Progenitor cell of endocrine pancreas (in vitro differentiated cells): ENCODE measurements at regions not wholly inside any gene's neighbourhood (a gene's known extent, or its start where the extent isn't known, plus 50 kb on each side); places are given as distances from the start of the nearest gene placed in this dataset.
A peak's percentile ranks its signal among the peaks of the same experiment; 100 is the strongest.

ENCODE experiments used
- DNase-seq: peaks from one replicate; pipeline ENCODE4 v3.0.0; 2021; ENCODE audit warnings: low spot score; ENCODE audit not compliant: unreplicated experiment
- H3K27ac Mint-ChIP-seq: 2 replicates; pipeline ENCODE4 v1.8.0; 2021; ENCODE audit warnings: mild to moderate bottlenecking, moderate library complexity, mixed read lengths
- H3K27me3 Mint-ChIP-seq: 2 replicates; pipeline ENCODE4 v1.8.0; 2021; ENCODE audit warnings: mixed read lengths
- H3K36me3 Mint-ChIP-seq: 2 replicates; pipeline ENCODE4 v1.8.0; 2022; ENCODE audit warnings: mixed read lengths; ENCODE audit not compliant: insufficient read depth
- H3K4me1 Mint-ChIP-seq: 2 replicates; pipeline ENCODE4 v1.8.0; 2021; ENCODE audit warnings: low read depth, mixed read lengths
- H3K4me3 Mint-ChIP-seq: 2 replicates; pipeline ENCODE4 v1.8.0; 2021; ENCODE audit warnings: low read depth, mild to moderate bottlenecking, moderate library complexity, mixed read lengths
- H3K9me3 Mint-ChIP-seq: 2 replicates; pipeline ENCODE4 v1.8.0; 2021; ENCODE audit warnings: low read depth, mixed read lengths
- TF ChIP-seq, protein P1 (sequence below): fragments of 200-600 bp; sonication (generic); IDR thresholded peaks from one replicate; pipeline ENCODE4 v1.5.0; 2021; ENCODE audit warnings: antibody characterized with exemption, mild to moderate bottlenecking; ENCODE audit not compliant: unreplicated experiment

DNA sequence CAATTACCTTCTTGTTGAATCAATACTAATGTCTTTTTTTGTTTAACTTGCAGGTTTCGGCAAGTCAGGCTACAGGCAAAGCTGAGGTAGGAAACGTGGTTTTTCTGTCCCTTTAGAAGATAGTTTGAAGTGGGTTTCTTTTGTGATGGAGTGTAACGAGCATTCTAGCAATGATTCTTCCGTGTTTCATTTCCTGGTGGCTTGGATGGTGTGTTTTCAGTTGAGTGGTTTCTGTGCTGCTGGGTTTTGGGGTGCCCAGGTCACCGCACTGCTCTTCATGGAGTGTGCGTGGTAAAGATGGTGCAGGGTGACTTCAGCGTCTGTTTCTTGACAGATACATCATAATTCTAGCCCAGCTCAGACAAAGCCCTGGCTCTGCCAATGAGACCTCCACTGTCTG lies 769.7 kb upstream of the EEF2KMT start:
- peaks cover 27% of the 10 kb centered on the region for H3K4me1 Mint-ChIP-seq
- peak overlapping the region; percentile 51 for H3K27ac Mint-ChIP-seq

DNA sequence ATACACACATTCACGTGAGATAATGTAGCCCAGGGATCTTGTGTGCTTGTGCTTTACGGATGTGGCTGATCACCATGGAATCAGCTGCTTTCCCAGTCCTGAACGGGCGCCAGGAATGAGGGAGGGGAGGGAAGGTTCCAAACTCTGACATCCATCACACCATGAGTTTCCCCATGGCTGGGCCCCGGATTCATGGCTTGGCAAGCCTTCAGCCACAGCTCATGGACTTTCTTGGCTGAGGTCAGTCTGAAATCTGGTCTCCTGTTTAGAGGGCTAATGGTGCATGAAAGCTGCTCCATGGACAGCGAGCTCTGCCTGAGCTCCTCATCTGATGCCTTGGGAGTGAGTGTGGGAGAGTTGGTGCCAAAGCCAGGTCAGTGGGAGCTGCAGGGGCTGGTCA lies 767.6 kb upstream of the EEF2KMT start:
- H3K9me3 Mint-ChIP-seq, result no peaks in the 10 kb centered on the region

More for the DNA sequence above, 769.7 kb upstream of the EEF2KMT start:
- Mint-ChIP-seq H3K36me3 (no peaks in the 10 kb centered on the region), H3K4me3 (no peak overlapping the region), H3K27me3 (peaks cover 9% of the 10 kb centered on the region), H3K9me3 (no peaks in the 10 kb centered on the region)
- DNase-seq, result no peak
- TF ChIP-seq, protein P1, sequence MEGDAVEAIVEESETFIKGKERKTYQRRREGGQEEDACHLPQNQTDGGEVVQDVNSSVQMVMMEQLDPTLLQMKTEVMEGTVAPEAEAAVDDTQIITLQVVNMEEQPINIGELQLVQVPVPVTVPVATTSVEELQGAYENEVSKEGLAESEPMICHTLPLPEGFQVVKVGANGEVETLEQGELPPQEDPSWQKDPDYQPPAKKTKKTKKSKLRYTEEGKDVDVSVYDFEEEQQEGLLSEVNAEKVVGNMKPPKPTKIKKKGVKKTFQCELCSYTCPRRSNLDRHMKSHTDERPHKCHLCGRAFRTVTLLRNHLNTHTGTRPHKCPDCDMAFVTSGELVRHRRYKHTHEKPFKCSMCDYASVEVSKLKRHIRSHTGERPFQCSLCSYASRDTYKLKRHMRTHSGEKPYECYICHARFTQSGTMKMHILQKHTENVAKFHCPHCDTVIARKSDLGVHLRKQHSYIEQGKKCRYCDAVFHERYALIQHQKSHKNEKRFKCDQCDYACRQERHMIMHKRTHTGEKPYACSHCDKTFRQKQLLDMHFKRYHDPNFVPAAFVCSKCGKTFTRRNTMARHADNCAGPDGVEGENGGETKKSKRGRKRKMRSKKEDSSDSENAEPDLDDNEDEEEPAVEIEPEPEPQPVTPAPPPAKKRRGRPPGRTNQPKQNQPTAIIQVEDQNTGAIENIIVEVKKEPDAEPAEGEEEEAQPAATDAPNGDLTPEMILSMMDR, result no peak

DNA sequence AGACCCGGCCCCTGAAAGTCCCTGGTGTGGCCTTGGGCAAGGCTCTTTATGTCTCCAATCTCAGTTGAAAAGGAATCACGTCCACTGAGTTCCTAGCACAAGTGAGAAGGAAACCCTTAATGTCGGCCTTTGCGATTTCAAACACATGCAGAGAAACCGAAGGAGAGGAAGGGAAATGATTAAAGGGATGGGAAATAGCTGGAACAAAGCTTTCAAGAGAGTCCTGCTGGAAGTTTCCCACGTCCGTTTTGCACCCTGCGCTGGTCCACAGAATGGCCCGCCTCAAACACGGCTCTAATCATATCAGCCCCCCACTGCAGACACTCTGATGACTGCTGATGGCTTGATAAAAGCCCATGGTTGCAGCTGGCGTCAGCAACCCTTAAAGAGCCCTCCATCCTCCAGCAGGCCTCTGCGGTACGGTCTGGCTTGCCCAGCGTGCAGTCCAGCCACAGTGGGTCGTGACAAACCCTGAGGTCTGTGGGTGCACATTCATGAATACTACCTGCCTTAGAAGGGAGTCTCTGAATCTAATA lies 765.5 kb upstream of the EEF2KMT start:
- H3K27me3 Mint-ChIP-seq, result peaks cover 30% of the 10 kb centered on the region
- peaks cover 9% of the 10 kb centered on the region for H3K4me1 Mint-ChIP-seq
- no peak for DNase-seq
- no peak overlapping the region for H3K4me3 Mint-ChIP-seq
- H3K36me3 Mint-ChIP-seq, result no peaks in the 10 kb centered on the region
- H3K27ac Mint-ChIP-seq, result no peak overlapping the region
- TF ChIP-seq, protein P1, result no peak
- no peaks in the 10 kb centered on the region for H3K9me3 Mint-ChIP-seq

More for the DNA sequence above, 767.6 kb upstream of the EEF2KMT start:
- no peak for DNase-seq
- Mint-ChIP-seq H3K4me3 (no peak overlapping the region), H3K27me3 (peaks cover 27% of the 10 kb centered on the region), H3K36me3 (no peaks in the 10 kb centered on the region), H3K27ac (peak overlapping the region; percentile 41), H3K4me1 (peaks cover 10% of the 10 kb centered on the region)
- TF ChIP-seq, protein P1, result no peak

DNA sequence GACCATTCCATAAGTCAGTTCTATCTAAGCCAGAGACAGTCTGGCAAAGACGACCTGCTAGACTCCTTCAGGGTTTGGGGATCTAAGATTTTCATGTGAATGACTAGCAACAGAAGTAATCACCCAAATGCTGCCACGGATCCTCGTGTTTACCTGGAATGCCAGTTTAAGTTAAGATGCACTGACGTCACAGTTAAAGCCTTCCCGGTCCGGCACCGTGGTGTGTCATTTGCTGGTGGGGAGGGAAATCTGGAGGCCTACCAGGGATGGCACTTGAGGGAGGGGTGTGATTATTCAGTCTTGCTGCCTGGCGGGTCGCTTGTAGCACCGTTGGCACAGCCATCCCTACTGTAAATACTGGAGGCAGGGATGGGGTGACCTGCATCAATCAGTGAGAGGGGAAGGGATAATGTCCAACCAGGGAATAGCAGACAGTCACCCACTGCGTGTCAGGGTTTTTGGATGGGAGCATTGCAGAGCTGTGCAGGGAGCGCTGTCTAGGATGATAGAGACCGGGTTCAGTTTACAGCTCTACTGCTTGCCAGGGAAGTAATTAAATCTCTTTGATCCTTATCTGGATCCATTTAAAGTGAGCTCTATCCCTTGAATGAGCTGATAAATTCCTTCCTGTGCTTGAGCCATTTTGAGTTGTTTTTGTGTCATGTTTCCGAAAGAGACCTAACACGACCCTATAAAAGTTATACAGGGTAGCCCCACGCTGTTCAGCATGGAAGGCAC lies 764.7 kb upstream of the EEF2KMT start:
- no peak overlapping the region for H3K4me3 Mint-ChIP-seq
- TF ChIP-seq, protein P1, result no peak
- peaks cover 30% of the 10 kb centered on the region for H3K27me3 Mint-ChIP-seq
- no peaks in the 10 kb centered on the region for H3K9me3 Mint-ChIP-seq
- H3K36me3 Mint-ChIP-seq, result no peaks in the 10 kb centered on the region
- H3K4me1 Mint-ChIP-seq, result peaks cover 6% of the 10 kb centered on the region
- no peak for DNase-seq
- no peak overlapping the region for H3K27ac Mint-ChIP-seq

DNA sequence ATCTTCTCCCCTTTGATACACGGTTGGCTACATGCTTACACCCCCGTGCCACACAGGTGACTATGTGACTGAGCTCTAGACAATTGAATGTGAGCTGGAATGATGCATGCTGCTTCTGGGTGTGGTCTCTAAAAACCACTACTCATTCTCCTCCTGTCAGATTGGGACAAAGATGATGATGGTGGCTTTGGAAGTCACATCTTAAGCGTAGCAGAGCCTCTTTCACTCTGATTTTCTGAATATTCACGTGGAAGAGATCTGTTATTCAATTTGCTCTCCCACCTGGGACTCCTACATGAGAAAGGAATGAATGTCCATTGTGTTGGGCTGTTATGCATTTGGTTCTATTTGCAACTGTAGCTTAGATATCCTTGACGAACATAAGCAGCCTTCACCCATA lies 763.6 kb upstream of the EEF2KMT start:
- Mint-ChIP-seq H3K36me3 (no peaks in the 10 kb centered on the region), H3K4me1 (no peaks in the 10 kb centered on the region), H3K27me3 (peaks cover 30% of the 10 kb centered on the region), H3K4me3 (no peak overlapping the region), H3K27ac (no peak overlapping the region), H3K9me3 (no peaks in the 10 kb centered on the region)
- TF ChIP-seq, protein P1, result no peak
- DNase-seq, result no peak
